PC-9 (cell line): ENCODE measurements at regions not wholly inside any gene's neighbourhood (a gene's known extent, or its start where the extent isn't known, plus 50 kb on each side); places are given as distances from the start of the nearest gene placed in this dataset.
"Not testable (repeated sequence)": the region's sequence is repeated elsewhere in the genome, so short reads cannot be mapped to it uniquely, and the experiment has no call there.

Source experiments
- BruUV-seq: library from RNA; stranded (reverse); fragments of 400-500 nt; replicated peaks from 2 replicates; lab custom pipeline; 2021; lab: Mats Ljungman, UMichigan
- CTCF ChIA-PET: fragments of 300-600 bp; sonication (Branson Sonifier 250); formaldehyde crosslinking; loops from one replicate; lab custom pipeline; 2022; ENCODE audit warnings: antibody characterized with exemption; lab: Charles Lee
- POLR2A ChIA-PET: fragments of 300-600 bp; sonication (Branson Sonifier 250); formaldehyde crosslinking; loops from one replicate; lab custom pipeline; 2022; ENCODE audit warnings: antibody characterized with exemption; ENCODE audit not compliant: unreplicated experiment; lab: Charles Lee
- DNase-seq, 2 experiments: peaks; one replicate each; pipeline versions ENCODE4 v3.0.0 to v3.0.0-alpha.2; 2015 to 2022; ENCODE audit warnings: mixed read lengths in 1 of 2
- H2AFZ ChIP-seq: fragments of 200-600 bp; sonication (generic); 2 replicates; pipeline ENCODE4 v1.8.1; 2017; ENCODE audit warnings: antibody characterized with exemption
- H3F3A ChIP-seq: fragments of 200-600 bp; sonication (generic); 2 replicates; pipeline ENCODE4 v1.8.1; 2017; ENCODE audit warnings: antibody characterized with exemption, mild to moderate bottlenecking, low read depth; ENCODE audit not compliant: insufficient read depth
- H3K27ac ChIP-seq: fragments of 200-600 bp; sonication (generic); 2 replicates; pipeline ENCODE4 v1.6.1; 2016; ENCODE audit warnings: mixed run types
- H3K27me3 ChIP-seq: fragments of 200-600 bp; sonication (generic); 2 replicates; pipeline ENCODE4 v1.6.1; 2016; ENCODE audit warnings: low read depth, mixed run types; ENCODE audit not compliant: insufficient read depth
- H3K36me3 ChIP-seq: fragments of 200-600 bp; sonication (generic); 2 replicates; pipeline ENCODE4 v1.6.1; 2016; ENCODE audit warnings: low read depth, mixed run types
- H3K4me1 ChIP-seq: fragments of 200-600 bp; sonication (generic); replicated peaks from 2 replicates; pipeline ENCODE4 v1.6.1; 2016; ENCODE audit warnings: mixed run types; ENCODE audit not compliant: insufficient read depth
- H3K4me2 ChIP-seq: fragments of 200-600 bp; sonication (generic); 2 replicates; pipeline ENCODE4 v1.6.1; 2017; ENCODE audit warnings: mixed run types
- H3K4me3 ChIP-seq: fragments of 200-600 bp; sonication (generic); 2 replicates; pipeline ENCODE4 v1.6.1; 2016; ENCODE audit warnings: mixed run types
- H3K79me2 ChIP-seq: fragments of 200-600 bp; sonication (generic); 2 replicates; pipeline ENCODE4 v1.6.1; 2017; ENCODE audit warnings: low read depth, mixed run types
- H3K9me2 ChIP-seq: fragments of 200-600 bp; sonication (generic); 2 replicates; pipeline ENCODE4 v1.8.1; 2017; ENCODE audit warnings: mild to moderate bottlenecking; ENCODE audit not compliant: insufficient read depth
- H3K9me3 ChIP-seq: fragments of 200-600 bp; sonication (generic); 2 replicates; pipeline ENCODE4 v1.8.1; 2016; ENCODE audit warnings: low read depth; ENCODE audit not compliant: insufficient read depth
- H4K20me1 ChIP-seq: fragments of 200-600 bp; sonication (generic); 2 replicates; pipeline ENCODE4 v1.8.1; 2017; ENCODE audit not compliant: insufficient read depth
- CTCF ChIP-seq: fragments of 200-600 bp; sonication (generic); conservative IDR thresholded peaks from 2 replicates; pipeline ENCODE4 v1.6.1; 2017; ENCODE audit warnings: mixed run types, antibody characterized with exemption, mild to moderate bottlenecking, moderate library complexity
- intact Hi-C: fragments of 100-400 bp; cut with micrococcal nuclease; formaldehyde crosslinking; loops from one replicate; pipeline ENCODE4 v1.10.0; 2022; ENCODE audit not compliant: unreplicated experiment

- H3K4me2 ChIP-seq, H3K4me3 ChIP-seq, H3K79me2 ChIP-seq, H3F3A ChIP-seq, BruUV-seq, CTCF ChIA-PET, DNase-seq, H3K4me1 ChIP-seq, H3K36me3 ChIP-seq, H3K27ac ChIP-seq, intact Hi-C loops, H3K9me3 ChIP-seq, H3K27me3 ChIP-seq, H3K9me2 ChIP-seq, POLR2A ChIA-PET, H2AFZ ChIP-seq, H4K20me1 ChIP-seq: not testable (repeated sequence)
- peak; percentile 46 for TF ChIP-seq CTCF
Measured at GRCh38 chr9:40970340-40970739, 158.1 kb downstream of the FOXD4L6 start.

- H3K4me2 ChIP-seq, H3K27me3 ChIP-seq, POLR2A ChIA-PET, H3K27ac ChIP-seq, H3K79me2 ChIP-seq, DNase-seq, CTCF ChIA-PET, BruUV-seq, H3K36me3 ChIP-seq, H3K4me1 ChIP-seq, H3F3A ChIP-seq, H3K9me2 ChIP-seq, H3K4me3 ChIP-seq, H2AFZ ChIP-seq, H3K9me3 ChIP-seq, H4K20me1 ChIP-seq, intact Hi-C loops: not testable (repeated sequence)
- TF ChIP-seq CTCF, result 0 out of 2 replicates have a peak, but pooled peaks have one; percentile 20
Measured at GRCh38 chr9:40962461-40962860, 166.0 kb downstream of the FOXD4L6 start.

- POLR2A ChIA-PET, BruUV-seq, H3F3A ChIP-seq, intact Hi-C loops, H3K4me3 ChIP-seq, H3K4me1 ChIP-seq, H2AFZ ChIP-seq, H3K36me3 ChIP-seq, H3K4me2 ChIP-seq, H3K9me2 ChIP-seq, H4K20me1 ChIP-seq, H3K9me3 ChIP-seq, H3K79me2 ChIP-seq, H3K27me3 ChIP-seq, H3K27ac ChIP-seq, CTCF ChIA-PET, DNase-seq: not testable (repeated sequence)
Measured at GRCh38 chr9:40951876-40952494, 176.5 kb downstream of the FOXD4L6 start.

GRCh38 chr9:40946228-40946627 is 182.3 kb downstream of the FOXD4L6 start:
- H2AFZ ChIP-seq, H3K27ac ChIP-seq, H3K4me3 ChIP-seq, H4K20me1 ChIP-seq, intact Hi-C loops, DNase-seq, H3K36me3 ChIP-seq, H3K9me3 ChIP-seq, H3F3A ChIP-seq, CTCF ChIA-PET, BruUV-seq, H3K4me1 ChIP-seq, H3K4me2 ChIP-seq, H3K79me2 ChIP-seq, POLR2A ChIA-PET, H3K9me2 ChIP-seq, H3K27me3 ChIP-seq: not testable (repeated sequence)

GRCh38 chr9:40942730-40943129 is 185.8 kb downstream of the FOXD4L6 start:
- H3K4me3 ChIP-seq, H3K27me3 ChIP-seq, CTCF ChIA-PET: not testable (repeated sequence)

GRCh38 chr9:40939888-40940209 is 188.6 kb downstream of the FOXD4L6 start:
- H3K36me3 ChIP-seq, H3K79me2 ChIP-seq, CTCF ChIA-PET, BruUV-seq, H3K9me2 ChIP-seq, H3K4me1 ChIP-seq, H3K27ac ChIP-seq, H3K9me3 ChIP-seq, H3K27me3 ChIP-seq, H4K20me1 ChIP-seq, intact Hi-C loops, POLR2A ChIA-PET, H2AFZ ChIP-seq, H3F3A ChIP-seq, H3K4me3 ChIP-seq, DNase-seq, H3K4me2 ChIP-seq: not testable (repeated sequence)

More at GRCh38 chr9:40942730-40943129, 185.8 kb downstream of the FOXD4L6 start:
- H3K36me3 ChIP-seq, H3K9me3 ChIP-seq, H3K4me2 ChIP-seq, intact Hi-C loops, POLR2A ChIA-PET, BruUV-seq, H3K4me1 ChIP-seq, H3K9me2 ChIP-seq, H2AFZ ChIP-seq, H3F3A ChIP-seq, H3K79me2 ChIP-seq, H4K20me1 ChIP-seq, DNase-seq, H3K27ac ChIP-seq: not testable (repeated sequence)
